NCI-H2196 treated with DMSO at 0.1 percent for 48 hours (cell line): ENCODE measurements at regions not wholly inside any gene's neighbourhood (a gene's known extent, or its start where the extent isn't known, plus 50 kb on each side); places are given as distances from the start of the nearest gene placed in this dataset.
"Not testable (repeated sequence)": the region's sequence is repeated elsewhere in the genome, so short reads cannot be mapped to it uniquely, and the experiment has no call there.

Source experiments
- DNase-seq: peaks from one replicate; lab custom pipeline; 2025; ENCODE audit not compliant: unreplicated experiment; lab: John Stamatoyannopoulos, UW

DNA sequence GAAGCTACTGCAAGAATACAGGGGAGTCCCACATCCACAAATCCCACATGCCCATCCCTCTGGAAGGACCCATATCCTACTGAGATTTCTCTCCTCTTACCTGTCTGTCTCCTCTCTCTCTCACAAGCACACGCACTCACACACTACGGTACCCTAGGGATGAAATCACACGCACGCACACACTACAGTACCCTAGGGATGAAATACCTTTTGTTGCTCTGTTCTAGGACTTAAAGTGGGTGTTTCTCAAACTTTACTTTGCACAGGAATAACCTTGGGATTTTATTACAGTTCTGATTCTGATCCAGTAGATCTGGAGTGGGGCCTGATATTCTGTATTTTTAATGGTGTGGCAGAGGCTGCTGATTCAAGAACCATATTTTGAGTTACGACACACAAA, 622.2 kb upstream of the ZNF385D start:
- DNase-seq: no peak

DNA sequence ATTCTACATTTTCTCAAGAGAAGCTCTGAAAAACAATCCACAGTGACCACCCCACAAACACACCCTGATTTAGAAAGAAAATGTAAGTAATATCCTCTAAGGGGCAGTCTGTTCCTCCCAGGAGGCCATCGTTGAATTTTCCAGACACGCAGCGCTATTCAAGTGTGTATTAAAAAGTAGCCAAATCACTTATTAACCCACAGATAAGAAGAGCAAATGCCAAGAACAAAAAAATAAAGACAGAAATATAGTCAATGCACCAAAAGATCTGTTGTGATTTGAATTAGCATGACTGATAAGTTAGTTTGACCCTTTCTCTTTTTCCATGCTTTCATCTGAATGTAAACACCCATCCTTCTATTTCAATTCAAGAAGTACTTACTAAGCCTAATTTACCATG, 622.8 kb upstream of the ZNF385D start:
- no peak for DNase-seq

DNA sequence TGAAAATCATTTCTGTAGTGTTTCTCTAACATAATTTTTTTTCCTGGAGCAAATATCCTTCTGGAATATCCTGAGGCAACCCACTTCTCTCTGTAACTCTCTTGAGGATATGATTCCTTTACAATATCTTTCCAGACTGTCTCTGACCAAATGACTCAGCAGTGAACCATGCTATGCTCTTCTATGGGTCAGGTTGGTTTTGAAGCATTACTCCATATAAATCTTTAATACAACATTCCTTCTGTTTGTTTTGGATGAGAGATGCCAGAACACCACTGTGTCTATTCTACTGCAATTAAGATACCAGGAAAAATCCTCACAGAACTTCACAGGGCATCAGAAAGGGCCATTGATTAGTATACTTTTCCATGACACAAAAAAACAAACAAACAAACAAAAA, 626.4 kb upstream of the ZNF385D start:
- no peak for DNase-seq

DNA sequence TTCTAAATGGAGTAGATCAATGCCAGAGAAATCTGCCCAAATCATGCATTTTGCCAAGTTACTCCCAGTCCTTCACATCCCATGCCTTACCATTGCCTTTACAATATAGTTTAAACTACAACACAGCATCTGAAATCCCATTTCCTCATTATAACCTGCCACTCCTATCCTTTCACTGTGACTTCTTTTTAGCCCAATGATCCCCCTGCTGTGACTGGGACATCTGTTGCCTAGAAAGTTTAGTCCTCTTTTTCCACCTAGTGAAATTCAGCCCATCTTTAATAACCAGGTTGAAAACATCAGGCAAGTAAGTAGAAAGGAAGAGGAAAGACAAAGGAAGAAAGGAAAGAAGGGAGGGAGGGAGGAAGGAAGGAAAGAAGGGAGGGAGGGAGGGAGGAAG, 627.9 kb upstream of the ZNF385D start:
- no peak for DNase-seq

DNA sequence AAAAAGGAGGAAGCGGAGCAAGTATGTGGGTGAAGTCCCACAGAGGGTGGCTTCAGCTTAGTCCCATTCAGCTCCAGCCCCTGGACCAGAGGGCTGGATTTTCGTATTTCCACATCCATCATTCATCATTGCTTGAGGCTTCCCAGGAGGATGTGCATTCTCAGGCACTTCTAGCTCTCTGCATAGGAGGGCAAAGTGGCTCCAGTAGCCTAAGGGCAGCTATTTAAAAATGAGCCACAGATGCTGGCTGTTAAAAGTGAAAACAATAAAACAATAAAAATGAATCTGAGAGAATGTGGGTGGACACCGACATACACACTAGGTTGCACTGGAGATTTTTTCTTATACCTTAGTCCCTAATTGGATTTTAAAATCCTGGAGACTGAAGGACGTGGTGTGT, 629.2 kb upstream of the ZNF385D start:
- no peak for DNase-seq

DNA sequence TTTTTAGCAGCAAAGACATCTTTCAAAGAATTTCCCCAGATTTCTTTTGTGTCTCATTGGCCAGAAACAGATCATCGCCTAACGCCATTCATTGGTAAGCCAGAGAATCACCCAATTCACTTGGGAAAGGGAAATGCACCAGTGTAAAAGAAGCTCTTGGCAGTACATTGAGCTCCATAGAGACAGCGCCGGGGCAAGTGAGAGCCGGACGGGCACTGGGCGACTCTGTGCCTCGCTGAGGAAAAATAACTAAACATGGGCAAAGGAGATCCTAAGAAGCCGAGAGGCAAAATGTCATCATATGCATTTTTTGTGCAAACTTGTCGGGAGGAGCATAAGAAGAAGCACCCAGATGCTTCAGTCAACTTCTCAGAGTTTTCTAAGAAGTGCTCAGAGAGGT, 630.6 kb upstream of the ZNF385D start:
- DNase-seq: not testable (repeated sequence)

DNA sequence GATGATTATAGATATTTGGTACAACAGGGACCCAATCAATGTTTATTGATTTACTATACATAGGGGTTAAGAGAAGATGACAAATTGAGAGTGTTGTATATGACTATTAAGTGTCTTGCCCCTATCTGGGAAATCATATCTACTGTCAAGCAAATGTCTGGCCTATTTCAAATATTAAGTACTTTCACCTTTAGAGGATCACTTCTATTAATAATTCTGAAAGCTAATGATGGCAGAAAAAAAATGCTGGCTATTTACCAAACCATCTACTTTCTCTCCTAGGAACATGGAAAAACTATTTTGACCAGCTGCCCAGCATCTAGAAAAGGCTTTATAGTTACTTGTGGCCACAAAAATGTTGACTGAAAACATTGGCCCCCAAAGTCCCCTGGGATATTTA, 632.3 kb upstream of the ZNF385D start:
- no peak for DNase-seq

DNA sequence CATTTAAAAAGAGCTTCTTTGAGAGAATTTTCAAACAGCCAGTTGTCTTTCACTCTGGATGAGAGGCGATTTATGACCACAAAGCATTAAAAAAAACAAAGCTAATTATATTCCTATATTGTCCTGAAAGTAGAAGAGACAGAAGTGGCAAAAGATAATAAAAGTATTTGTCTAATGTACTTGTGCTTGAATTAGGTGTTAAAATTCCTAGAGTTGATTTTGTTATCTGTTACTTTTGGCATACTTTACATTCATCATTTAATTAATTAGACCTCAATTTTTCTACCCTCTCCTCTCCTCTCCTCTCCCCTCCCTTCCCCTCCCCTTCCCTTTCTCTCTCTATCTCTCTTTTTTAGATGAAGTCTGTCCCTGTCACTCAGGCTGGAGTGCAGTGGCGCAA, 635.1 kb upstream of the ZNF385D start:
- no peak for DNase-seq

DNA sequence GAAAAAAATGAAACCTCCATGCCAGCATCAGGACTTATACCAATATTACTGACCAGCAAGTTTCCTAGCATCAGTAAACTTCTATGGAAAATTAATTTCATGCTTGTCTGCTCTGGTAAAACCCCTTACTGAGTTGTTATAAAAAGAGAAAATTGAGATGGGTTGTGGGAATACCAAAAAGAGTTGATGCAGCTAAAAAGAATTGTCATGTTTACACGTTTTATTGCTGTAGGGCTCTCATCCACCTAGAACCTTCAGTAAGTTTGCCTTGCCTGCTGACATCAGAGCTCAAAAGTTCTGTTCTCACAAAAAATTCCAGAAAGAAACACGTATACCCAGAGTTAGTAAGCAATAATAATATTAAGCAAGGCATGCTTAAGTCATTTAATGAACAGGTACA, 641.3 kb upstream of the ZNF385D start:
- DNase-seq: no peak

DNA sequence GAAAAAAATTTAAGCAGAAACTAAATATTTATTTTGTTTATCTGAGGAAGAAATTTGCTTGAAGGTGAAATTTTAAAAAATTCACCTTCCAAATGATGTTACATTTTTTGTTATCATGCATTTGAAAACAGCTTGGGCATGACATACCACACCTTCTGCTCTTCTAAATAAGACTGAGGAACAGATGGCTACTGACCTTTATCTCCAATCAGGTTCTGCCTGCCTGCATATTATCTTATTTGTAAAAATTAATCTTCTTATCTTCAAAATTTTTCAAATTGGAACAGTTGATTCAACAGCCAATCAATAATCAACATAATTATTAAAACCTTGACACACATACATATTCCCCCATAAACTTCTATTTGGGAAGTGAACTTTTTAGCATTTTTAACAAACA, 641.8 kb upstream of the ZNF385D start:
- DNase-seq: no peak

DNA sequence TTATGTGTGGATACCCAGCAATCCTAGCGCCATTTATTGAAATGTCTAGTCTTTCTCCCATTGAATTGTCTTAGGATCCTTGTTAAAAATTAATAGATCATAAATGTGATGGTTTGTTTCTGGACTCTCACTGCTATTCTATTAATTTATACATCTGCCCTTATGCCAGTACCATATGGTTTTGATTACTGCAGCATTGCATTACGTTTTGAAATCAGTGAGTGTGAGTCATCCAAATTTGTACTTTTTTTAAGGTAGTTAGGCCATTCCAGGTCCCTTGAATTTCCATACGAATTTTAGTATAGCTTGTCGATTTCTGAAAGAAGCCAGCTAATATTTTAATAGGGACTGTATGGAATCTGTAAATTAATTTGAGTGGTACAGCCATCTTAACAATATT, 648.6 kb upstream of the ZNF385D start:
- no peak for DNase-seq

DNA sequence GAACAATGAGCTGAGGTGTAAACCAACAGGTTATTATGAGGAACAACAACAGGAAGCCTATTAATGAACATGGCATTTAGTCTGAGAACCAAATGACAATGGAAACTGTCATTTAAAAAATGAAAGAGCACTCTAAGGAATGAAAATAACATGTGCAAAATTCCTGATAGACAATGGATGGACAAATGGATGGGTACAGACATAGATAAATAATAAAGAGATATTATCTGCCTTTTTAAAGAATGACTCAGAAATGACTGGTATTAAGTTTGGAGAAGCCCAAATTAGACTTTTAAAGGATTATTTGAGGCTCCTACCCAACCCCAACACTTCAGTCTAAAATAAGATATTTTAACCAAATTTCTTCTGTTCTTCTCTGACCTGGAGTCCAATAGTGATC, 650.5 kb upstream of the ZNF385D start:
- no peak for DNase-seq

DNA sequence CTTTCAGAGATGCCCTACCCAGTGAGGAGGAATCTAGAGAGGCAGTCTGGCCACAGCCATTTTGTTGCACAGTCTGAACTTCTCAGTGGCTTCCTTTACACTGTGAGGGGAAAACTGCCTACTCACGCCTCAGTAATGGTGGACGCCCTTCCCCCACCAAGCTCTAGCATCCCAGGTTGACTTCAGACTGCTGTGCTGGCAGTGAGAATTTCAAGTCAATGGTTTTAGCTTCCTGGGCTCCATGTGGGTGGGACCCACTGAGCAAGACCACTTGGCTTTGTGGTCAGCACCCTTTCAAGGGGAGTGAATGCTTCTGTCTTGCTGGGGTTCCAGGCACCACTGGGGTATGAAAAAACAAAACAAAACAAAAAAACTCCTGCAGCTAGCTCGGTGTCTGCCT, 663.2 kb upstream of the ZNF385D start:
- DNase-seq: no peak

DNA sequence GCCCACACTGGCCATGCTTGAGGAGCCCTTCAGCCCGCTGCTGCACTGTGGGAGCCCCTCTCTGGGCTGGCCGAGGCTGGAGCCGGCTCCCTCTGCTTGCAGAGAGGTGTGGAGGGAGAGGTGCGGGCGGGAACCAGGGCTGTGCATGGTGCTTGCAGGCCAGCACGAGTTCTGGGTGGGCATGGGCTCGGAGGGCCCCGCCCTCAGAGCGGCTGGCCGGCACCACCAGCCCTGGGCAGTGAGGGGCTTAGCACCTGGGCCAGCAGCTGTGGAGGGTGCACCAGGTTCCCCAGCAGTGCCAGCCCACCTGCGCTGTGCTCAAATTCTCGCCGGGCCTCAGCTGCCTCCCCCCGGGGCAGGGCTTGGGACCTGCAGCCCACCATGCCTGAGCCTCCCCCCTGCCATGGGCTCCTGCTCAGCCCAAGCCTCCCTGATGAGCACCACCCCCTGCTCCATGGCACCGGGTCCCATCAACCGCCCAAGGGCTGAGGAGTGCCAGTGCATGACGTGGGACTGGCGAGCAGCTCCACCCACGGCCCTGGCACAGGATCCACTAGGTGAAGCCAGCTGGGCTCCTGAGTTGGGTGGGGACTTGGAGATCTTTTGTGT, 665.9 kb upstream of the ZNF385D start:
- DNase-seq: not testable (repeated sequence)

DNA sequence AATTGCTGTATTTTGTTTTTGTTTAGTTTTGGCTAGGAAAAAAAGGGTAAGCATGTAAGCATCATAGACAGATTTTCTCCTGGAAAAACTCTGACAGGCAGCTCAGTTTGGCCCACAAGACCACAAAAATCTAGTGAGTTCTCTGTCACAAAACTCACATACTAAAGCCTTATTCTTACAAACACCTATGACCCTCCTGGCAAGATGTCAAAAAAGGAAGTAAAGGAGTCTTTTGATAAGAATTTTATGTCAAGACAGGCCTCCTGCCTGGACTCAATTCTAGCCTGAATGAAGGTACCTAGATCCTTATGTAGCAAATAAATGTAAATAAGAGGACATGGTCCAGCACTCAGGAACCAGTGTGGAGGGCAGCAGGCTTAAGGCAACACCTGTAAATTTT, 668.3 kb upstream of the ZNF385D start:
- DNase-seq: no peak

DNA sequence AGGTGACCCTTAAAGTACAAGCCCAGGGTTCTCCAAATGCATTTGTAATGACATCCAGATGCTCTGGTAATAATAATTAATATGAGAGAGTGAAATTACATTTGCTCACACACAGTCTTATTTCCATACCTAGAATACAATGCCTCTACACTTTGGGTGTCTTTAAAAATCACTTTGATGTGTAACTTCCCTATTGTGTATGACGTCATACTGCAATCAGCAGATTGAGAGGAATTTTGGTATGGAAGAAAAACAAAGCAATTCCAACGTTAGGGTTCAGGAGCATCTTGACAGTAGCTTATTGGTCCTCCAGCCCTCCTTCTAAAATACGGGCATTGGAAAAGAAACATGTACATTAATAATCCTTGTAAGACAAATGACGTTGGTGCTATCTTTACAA, 670.6 kb upstream of the ZNF385D start:
- no peak for DNase-seq

DNA sequence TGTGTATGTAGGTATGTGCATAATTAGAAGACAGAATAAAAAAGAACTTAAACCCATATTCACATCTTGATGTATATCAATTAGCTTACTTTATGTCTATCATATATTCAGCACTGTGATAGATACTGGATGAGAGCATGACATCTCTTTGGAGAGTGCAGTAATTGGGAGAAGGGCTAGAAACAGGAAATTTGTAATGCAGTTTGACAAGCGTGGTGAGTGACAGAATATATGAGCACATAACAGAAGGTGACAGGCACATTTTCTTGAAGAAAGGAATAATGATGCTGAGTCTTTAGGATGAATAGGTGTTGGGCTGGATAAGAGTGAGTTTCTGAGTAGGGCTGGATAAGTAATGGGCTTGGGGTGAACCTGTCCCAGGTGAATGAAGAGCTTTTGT, 680.3 kb upstream of the ZNF385D start:
- no peak for DNase-seq

DNA sequence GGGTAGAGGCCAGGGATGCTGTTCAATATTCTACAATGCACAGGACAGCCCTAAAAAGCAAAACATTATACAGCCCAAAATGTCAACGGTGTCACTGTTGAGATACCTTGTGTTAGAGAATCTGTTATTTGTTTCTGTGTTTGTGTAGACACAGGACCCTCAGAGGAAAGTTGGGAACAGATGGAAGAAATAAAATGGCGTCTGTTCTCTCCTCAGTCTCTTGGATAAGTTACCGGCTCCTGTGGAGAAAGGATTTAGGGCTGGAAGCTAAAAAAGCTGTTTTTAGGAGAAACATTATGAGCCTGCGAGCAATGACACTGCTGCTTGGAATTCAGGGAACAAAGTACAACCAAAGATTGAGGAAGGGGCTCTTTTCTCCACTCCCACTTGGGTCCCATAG, 688.6 kb upstream of the ZNF385D start:
- no peak for DNase-seq

DNA sequence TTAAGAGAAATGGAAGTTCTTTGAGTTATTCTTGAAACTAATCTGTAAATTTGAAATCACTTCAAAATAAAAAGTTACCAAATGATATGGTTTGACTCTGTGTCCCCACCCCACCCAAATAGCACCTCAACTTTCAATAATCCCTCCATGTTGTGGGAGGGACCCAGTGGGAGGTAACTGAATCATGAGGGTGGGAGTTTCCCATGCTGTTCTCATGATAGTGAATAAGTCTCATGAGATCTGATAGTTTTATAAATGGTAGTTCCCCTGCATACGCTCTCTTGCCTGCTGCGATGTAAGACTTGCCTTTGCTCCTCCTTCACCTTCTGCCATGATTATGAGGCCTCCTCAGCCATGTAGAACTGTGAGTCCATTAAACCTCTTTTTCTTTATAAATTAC, 690.7 kb upstream of the ZNF385D start:
- DNase-seq: no peak

DNA sequence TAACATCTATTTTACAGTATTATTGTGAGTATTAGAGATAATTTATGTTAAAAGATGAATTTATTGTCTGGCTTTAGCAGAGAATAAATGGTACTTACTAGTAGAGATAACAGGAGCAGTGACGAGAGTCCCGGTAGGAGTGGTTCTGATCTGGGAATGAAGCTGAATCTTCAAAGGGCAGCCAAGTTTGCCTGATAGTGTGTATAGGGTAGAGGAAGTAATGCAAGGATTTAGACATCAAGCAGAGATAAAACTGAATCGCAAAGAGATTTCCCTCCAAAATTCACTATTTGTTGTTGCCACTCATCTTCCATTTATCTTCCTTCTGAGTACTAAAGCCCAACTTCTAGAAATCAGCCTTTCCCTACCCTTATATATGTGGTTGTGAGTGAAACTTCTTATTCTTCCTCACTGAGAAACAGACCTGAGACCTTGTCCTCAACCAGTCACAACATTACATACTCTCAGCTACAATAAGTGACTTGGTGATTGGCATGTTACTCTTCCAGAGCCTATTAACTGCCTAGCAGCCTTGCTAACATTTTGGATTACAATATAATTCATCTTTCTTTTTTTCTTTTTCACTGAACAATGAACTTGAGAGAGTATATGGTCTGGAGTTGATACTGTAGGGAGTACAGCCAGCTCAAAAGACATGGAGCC, 692.7 kb upstream of the ZNF385D start:
- no peak for DNase-seq

DNA sequence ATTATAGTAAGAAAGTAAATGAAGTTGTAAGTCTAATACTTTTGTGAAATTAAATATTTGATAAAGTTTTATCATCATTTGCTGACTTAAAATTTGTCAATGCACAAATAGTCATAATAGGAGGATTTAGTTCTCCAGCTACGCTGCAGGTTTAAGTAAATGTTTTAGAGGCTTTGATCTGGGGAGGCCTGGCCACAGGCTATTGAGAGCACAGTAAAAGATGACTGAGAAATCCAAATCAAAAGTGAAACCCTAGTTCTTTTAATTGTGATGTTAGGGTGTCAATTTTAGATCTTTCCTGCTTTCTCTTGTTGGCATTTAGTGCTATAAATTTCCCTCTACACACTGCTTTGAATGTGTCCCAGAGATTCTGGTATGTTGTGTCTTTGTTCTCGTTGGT, 694.3 kb upstream of the ZNF385D start:
- not testable (repeated sequence) for DNase-seq

DNA sequence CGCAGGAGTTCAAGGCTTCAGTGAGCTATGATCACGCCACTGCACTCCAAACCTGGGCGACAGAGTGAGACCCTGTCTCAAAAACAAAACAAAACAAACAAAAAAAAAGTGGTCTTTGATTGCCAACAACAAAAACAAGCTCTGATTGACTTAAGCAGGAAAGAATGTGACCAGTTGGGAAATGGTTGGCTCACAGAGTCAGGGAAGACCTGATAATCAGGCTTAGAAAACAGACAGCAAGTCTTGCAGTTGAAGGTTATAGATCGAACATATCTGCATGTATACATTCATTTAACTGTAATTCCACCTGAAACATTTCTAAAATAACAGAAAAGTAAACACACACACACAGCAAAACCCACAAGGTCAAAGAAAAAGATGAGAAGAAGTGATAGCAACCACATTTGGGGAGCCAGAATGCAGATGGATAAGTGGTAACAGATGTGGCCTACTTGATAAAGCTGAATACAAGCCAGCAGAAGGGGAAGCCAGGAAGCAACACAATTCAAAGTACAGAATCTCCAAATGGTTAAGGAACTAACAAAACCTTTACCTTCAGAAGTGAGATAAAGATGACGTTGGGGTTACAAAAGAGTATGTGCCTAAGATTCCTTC, 699.9 kb upstream of the ZNF385D start:
- DNase-seq: no peak

DNA sequence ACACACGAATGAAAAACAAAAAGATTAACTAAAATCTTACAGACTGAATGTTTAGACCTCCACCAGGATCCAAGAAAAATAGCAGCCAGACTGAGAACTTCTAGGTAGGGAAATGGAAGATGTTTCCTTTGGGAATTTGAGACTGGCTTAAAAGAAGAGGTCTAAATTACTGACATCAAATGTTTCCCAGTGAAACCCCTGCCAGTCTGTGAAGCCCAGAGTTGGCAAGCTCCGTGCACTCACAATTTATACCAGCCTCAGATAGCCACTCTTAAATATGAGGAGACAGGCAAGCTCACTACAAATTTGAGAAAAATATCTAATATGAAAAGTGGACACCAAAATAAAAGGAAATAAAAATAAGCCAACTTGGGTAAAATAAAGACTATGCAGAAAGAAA, 700.5 kb upstream of the ZNF385D start:
- no peak for DNase-seq
